ENCODE measurements at regions not wholly inside any gene's neighbourhood (a gene's known extent, or its start where the extent isn't known, plus 50 kb on each side); places are given as distances from the start of the nearest gene placed in this dataset.

DNA sequence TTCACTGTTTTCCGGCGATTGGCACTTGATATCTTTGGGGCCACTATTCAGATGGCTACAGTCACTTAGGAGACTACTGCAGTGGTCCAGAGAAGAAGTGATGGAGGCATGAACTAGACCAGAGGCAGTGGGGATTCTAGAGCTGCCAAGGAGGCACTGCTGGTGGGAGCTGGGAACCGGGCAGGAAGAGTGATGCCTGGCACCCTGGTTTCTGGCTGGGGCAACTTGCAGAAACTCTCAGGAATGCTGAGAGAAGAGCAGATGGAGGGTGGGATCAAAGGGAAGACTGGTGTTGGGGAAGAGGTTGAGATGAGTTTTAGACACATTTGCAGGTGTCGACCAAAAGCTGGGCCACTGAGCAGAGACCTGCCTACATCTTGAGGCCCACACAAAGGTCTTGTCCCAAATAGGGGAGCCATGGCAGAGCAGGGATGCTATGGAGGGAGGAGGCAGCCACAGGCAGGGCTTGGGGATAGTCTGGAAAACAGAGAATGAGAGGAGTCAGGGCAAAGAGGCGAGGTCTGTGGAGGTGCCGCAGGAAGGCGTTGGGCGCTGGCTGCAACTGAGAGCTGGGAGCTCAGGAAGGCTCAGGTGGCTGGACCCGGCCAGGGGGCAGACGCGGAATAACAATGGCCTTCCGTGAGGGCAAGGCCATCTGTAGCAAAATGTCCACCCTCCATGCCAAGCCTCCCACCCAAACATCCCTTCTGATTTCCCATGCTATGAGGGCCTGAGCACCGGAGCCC lies 118.9 kb downstream of the TOMM20 start:
- no peak for DNase-seq

DNA sequence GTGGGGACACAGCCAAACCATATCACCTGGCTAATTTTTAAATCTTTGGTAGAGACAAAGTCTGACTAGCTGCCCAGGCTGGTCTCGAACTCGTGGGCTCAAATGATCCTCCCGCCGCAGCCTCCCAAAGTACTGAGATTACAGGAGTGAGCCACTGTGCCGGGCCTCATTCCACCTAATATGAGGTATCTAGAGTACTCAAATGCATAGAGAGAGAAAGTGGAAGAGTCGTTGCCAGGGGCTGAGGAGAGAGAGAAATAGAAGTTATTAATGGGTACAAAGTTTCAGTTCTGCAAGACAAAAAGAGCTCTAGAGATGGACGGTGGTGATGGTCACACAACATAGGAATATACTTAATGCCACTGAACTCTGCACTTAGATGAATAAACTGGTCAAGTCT lies 119.6 kb downstream of the TOMM20 start:
- no peak for DNase-seq

GRCh38 chr1:235008239-235008638 lies 120.4 kb downstream of the TOMM20 start:
- no peak for DNase-seq

GRCh38 chr1:235006816-235007215 lies 121.8 kb downstream of the TOMM20 start:
- no peak for DNase-seq

- no peak for DNase-seq
These were observed 122.4 kb downstream of the TOMM20 start for GRCh38 chr1:235006132-235006721.

- DNase-seq, result no peak
These were observed 123.7 kb downstream of the TOMM20 start for GRCh38 chr1:235004840-235005391.

- DNase-seq, result no peak
These were observed 124.4 kb downstream of the TOMM20 start for GRCh38 chr1:235004276-235004675.

DNA sequence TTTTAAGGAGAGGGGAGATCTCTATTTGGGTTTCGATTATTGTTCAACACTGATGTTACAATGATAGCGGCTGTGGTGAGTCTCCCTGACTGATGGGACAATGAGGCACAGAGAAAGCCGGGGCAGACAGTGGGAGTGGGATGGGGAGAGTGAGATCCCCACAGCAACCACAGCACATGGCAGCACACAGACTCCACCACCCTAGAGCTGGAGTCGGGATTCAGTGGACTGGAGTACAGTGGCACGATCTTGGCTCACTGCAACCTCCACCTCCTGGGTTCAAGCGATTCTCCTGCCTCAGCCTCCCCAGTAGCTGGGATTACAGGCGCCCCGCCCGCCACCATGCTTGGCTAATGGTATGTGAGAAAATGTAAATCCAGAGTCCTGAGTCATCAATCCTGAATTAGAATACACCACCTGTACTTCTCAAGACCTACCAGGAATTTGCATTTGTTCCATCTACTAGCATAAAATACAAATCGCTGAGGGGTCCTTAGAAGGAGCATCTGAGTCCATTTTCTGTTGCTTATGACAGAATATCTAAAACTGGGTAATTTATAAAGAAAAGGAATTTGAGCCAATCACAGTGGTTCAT lies 125.8 kb downstream of the TOMM20 start:
- no peak for DNase-seq

- DNase-seq, result no peak
These were observed 129.1 kb downstream of the TOMM20 start for GRCh38 chr1:234999513-234999940.

DNA sequence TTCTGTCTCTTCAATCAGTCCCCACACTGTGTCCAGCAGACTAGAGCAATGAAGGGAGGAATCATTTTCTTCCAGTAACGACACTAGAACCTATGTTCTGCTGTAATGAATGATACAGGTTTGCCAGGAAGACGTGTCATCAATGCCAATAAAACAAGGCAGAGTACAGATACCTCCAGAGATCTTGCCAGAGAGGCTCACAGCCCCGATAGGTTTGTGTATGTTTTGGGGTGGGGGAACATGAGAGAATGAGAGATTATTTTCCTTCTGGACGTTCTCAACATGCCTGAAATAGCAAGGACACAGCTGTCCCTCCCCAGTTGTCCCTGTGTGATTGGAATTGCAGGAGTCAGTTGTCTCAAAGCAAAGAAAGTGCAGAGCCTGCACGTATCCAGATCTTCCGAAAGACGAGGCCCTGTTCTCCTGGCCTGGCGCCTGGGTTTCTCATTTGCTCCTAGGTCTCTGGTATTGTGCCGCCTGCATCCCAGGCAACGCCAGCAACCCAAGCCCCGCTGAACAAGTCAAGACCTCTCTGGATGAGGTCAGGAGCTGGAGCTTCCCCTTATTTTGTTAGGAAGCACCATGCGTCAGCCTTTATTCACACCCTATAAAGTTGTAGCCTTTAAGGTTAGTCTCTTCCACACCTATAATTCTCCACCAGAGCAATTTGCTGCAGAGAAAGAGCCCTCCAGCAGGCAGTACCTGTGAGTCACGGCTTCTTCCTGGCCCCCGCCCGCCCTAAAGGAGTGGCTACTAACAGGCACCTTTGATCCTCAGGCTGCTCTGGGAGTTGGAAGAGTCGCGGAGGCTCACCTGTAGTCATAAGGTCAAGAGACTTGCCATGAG lies 130.5 kb downstream of the TOMM20 start:
- no peak for DNase-seq

- DNase-seq, result no peak
These were observed 131.3 kb downstream of the TOMM20 start for GRCh38 chr1:234997201-234997895.

DNA sequence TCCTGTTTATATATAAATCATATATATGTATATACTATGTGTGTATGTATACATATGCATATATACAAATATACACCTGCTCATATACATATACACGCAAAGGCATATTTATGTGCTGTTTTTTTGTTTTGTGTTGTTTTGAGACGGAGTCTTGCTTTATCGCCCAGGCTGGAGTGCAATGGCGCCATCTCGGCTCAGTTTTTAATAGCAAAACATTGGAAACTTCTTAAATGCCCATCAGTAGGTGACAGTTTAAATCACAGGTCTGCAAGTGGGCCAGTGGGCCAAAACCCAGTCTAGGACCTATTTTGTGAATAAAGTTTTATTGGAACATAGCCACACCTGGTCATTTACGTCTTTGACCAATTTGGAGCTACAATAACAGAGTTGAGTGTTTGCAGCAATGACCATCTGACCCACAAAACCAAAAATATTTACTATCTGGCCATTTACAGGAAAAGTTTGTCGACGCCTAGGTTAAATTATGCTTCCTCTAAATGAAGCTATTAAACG lies 132.3 kb downstream of the TOMM20 start:
- no peak for DNase-seq

- DNase-seq, result no peak
These were observed 134.0 kb downstream of the TOMM20 start for GRCh38 chr1:234994436-234995295.

GRCh38 chr1:234992065-234992464 lies 136.6 kb downstream of the TOMM20 start:
- DNase-seq, result no peak

DNA sequence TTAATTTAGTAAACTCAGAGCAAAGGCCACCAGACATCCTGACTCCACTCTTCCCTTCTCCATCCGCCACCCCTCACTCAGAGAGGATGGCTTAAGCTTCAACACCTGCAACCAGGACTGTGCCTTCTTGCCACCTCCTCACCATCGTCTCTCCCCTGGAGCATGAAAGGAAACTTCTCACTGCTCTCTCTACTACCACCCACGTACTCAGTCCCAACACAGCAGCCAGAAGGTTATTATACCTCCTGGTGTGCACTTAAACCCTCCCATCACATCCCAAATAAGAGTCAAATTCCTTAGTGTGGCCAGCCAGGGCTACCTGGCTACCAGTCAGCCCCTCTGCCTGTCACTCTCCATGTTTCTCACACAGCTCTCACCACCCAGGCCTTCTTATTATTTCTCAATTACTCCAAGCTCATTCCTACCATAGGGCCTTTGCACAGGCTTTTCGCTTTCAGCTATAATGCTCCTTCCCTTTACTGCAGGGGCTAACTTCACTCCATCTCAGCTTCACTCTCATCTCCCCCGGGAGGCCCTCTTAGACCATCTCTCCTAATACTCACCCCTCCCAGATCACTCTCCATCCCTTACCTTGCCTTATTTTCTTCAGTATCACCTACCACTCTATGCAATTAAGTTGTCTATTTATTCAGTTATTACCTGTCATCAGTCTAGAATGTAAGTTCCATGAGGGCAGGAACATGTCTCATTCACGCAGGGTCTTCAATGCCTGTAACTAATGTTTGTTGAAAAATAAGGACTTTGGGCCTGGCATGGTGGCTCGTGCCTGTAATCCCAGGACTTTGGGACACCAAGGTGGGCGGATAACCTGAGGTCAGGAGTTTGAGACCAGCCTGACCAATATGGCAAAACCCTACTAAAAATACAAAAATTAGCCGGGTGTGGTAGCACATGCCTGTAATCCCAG lies 137.5 kb downstream of the TOMM20 start:
- no peak for DNase-seq

DNA sequence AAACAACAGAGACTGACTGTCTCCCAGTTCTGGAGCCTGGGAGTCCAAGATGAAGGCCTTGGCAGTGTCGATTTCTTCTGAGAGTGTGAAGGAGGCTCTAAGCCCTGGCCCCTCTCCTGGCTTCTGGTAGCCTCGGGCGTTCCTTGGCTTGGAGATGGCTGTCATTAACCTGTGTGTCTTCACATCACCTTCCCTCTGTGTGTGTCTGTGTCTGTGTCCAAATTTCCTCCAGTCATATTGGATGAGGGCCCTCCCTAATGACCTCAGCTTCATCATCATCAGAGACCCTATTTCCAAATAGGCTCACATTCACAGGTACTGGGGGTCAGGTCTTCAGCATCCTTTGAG lies 138.3 kb downstream of the TOMM20 start:
- DNase-seq, result no peak

DNA sequence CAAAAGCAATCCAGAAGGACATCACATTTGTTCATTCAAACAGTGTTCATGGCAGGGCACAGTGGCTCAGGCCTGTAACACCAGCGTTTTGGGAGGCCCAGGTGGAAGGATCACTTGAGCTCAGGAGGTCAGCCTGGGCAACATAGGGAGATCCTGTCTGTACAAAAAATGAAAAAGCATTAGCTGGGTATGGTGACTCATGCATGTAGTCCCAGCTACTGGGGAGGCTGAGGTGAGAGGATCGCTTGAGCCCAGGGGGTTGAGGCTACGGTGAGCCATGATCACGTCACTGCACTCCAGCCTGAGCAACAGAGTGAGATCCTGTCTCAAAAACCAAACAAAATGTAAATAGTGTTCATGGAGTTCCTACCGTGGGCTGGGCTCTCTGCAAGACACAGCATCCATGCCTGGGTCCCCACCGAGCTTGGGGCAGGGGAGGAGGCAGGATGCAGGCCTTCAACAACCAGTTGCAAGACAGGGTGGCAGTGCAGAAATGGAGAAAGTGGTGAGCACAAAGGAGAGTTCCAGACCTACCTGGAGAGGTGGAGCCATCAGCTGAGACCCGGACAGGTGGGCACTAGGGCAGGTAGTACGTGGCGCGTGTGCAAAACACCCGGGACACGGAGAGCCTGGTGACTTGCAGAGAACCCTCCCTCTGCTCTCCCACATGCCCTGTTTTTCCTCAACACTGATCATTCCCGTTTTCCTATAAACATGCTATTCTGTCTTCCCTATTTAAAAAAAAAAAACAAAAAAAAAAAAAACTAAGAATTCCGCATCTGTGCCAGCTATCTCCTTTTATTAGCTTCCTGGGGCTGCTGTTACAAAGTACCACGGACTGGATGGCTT lies 138.9 kb downstream of the TOMM20 start:
- DNase-seq, result no peak

DNA sequence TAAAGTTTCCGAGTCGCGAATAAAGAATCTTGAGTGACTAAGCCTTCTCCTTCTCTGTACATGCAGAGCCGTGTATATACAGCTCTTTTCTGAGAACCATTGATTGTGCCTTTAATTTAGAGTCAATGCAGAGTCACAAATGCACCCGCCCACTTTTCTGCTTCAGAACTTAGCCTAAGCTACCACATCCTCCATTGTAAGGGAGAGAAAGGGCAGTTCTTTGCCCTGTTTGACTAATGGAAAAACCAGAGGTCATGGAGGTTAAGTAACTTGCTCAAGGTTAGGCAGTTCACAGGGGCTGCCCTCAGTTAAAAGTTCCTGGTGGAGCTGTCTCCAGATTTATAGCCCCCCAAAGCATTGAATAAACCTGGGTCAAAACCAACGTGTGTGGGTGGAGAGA lies 139.6 kb downstream of the TOMM20 start:
- no peak for DNase-seq

GRCh38 chr1:234988536-234988935 lies 140.1 kb downstream of the TOMM20 start:
- DNase-seq, result no peak
